ENCODE measurements at regions not wholly inside any gene's neighbourhood (a gene's known extent, or its start where the extent isn't known, plus 50 kb on each side); places are given as distances from the start of the nearest gene placed in this dataset.
"Not testable (repeated sequence)": the region's sequence is repeated elsewhere in the genome, so short reads cannot be mapped to it uniquely, and the experiment has no call there.

DNA sequence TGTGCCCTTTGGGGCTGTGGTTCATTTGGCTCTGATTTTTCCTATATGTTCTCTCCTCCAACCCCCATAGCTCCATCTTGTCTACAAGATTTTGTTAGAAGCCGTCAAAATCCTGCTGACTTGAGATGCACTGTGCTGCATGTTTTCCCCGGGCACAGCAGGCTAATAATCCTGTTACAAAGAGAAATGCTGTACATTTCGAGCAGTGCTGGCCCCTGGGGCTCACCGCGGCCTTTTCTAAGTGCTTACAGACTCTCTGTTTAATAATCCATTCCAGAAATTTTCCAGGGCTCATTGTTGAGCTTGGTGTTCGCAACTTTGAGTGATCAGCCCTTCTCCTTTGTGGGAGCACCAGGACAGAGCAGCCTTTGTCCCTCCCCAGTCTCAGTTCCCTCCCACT, 158.6 kb downstream of the OR4F15 start:
- not testable (repeated sequence) for TF ChIP-seq POLR2AphosphoS5 (IDR thresholded peaks at IDR 0.05; ENCODE audit: low read depth, low read length); EP300 (IDR thresholded peaks at IDR 0.05; ENCODE audit: low read depth in 2 of 2, low read length in 2 of 2); EP300 (CRISPR knock-in tag; IDR thresholded peaks at IDR 0.05; ENCODE audit: borderline replicate concordance); NFKBIZ (CRISPR knock-in tag; IDR thresholded peaks at IDR 0.05); SYNCRIP (IDR thresholded peaks at IDR 0.05; ENCODE audit: insufficient read depth, low read depth, low read length); MXI1 (IDR thresholded peaks at IDR 0.05; ENCODE audit: borderline replicate concordance, low read depth, low read length); ZNF75D (CRISPR knock-in tag; IDR thresholded peaks at IDR 0.05; ENCODE audit: borderline replicate concordance); RAD21 (CRISPR knock-in tag; IDR thresholded peaks at IDR 0.05); POLR2A (IDR thresholded peaks at IDR 0.05; ENCODE audit: insufficient read depth in 1 of 2, low read depth in 2 of 2, low read length in 2 of 2); ARNT (IDR thresholded peaks at IDR 0.05); SP1 (IDR thresholded peaks at IDR 0.05); SP1 (CRISPR knock-in tag; IDR thresholded peaks at IDR 0.05); TGIF2 (CRISPR knock-in tag; IDR thresholded peaks at IDR 0.05); ZBTB8A (CRISPR knock-in tag; IDR thresholded peaks at IDR 0.05; ENCODE audit: borderline replicate concordance, low read depth)
- TF ChIP-seq, protein P1, sequence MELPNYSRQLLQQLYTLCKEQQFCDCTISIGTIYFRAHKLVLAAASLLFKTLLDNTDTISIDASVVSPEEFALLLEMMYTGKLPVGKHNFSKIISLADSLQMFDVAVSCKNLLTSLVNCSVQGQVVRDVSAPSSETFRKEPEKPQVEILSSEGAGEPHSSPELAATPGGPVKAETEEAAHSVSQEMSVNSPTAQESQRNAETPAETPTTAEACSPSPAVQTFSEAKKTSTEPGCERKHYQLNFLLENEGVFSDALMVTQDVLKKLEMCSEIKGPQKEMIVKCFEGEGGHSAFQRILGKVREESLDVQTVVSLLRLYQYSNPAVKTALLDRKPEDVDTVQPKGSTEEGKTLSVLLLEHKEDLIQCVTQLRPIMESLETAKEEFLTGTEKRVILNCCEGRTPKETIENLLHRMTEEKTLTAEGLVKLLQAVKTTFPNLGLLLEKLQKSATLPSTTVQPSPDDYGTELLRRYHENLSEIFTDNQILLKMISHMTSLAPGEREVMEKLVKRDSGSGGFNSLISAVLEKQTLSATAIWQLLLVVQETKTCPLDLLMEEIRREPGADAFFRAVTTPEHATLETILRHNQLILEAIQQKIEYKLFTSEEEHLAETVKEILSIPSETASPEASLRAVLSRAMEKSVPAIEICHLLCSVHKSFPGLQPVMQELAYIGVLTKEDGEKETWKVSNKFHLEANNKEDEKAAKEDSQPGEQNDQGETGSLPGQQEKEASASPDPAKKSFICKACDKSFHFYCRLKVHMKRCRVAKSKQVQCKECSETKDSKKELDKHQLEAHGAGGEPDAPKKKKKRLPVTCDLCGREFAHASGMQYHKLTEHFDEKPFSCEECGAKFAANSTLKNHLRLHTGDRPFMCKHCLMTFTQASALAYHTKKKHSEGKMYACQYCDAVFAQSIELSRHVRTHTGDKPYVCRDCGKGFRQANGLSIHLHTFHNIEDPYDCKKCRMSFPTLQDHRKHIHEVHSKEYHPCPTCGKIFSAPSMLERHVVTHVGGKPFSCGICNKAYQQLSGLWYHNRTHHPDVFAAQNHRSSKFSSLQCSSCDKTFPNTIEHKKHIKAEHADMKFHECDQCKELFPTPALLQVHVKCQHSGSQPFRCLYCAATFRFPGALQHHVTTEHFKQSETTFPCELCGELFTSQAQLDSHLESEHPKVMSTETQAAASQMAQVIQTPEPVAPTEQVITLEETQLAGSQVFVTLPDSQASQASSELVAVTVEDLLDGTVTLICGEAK (IDR thresholded peaks at IDR 0.05), result not testable (repeated sequence)
- TF ChIP-seq, protein P1 (CRISPR knock-in tag; IDR thresholded peaks at IDR 0.05), result not testable (repeated sequence)
- TF ChIP-seq, protein P2, sequence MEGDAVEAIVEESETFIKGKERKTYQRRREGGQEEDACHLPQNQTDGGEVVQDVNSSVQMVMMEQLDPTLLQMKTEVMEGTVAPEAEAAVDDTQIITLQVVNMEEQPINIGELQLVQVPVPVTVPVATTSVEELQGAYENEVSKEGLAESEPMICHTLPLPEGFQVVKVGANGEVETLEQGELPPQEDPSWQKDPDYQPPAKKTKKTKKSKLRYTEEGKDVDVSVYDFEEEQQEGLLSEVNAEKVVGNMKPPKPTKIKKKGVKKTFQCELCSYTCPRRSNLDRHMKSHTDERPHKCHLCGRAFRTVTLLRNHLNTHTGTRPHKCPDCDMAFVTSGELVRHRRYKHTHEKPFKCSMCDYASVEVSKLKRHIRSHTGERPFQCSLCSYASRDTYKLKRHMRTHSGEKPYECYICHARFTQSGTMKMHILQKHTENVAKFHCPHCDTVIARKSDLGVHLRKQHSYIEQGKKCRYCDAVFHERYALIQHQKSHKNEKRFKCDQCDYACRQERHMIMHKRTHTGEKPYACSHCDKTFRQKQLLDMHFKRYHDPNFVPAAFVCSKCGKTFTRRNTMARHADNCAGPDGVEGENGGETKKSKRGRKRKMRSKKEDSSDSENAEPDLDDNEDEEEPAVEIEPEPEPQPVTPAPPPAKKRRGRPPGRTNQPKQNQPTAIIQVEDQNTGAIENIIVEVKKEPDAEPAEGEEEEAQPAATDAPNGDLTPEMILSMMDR (CRISPR knock-in tag; IDR thresholded peaks at IDR 0.05), result not testable (repeated sequence)

Measured in HepG2 (cell line).